ENCODE measurements at regions not wholly inside any gene's neighbourhood (a gene's known extent, or its start where the extent isn't known, plus 50 kb on each side); places are given as distances from the start of the nearest gene placed in this dataset.

GRCh38 chr15:35150361-35150760, 65.3 kb upstream of the NANOGP8 start:
- Histone ChIP-seq H3K36me3 (ENCODE audit: low read depth, low read length) (no peaks in the 10 kb centered on the region), H3K79me2 (ENCODE audit: low read length) (no peaks in the 10 kb centered on the region), H3K4me3 (ENCODE audit: low read length) (no peak overlapping the region), H3K9me2 (replicated peaks; ENCODE audit: low read length) (no peaks in the 10 kb centered on the region), H3K4me1 (ENCODE audit: insufficient read depth, low read length) (peaks cover 11% of the 10 kb centered on the region), H3K9ac (ENCODE audit: low read length) (no peak overlapping the region), H3F3A (ENCODE audit: low read length, unreplicated experiment) (no peaks in the 10 kb centered on the region), H4K20me1 (ENCODE audit: low read length) (no peaks in the 10 kb centered on the region), H3K9me3 (ENCODE audit: low read length) (no peaks in the 10 kb centered on the region), H2AFZ (ENCODE audit: low read length) (no peak overlapping the region), H3K27ac (ENCODE audit: low read length) (no peak overlapping the region), H3K4me2 (ENCODE audit: low read length) (no peak overlapping the region), H3K27me3 (ENCODE audit: low read length) (no peaks in the 10 kb centered on the region)
- BruUV-seq (replicated peaks): no TSS peak
- intact Hi-C loops (cut with micrococcal nuclease): no loop called here
- ChIA-PET POLR2A (ENCODE audit: unreplicated experiment) (interaction anchor here (0.6 kb wide), 1 partner anchor 112 kb away, joined by 3 read pairs; no protein-coding TSS in a partner anchor), CTCF (no interaction called here)
- TF ChIP-seq, protein P1, sequence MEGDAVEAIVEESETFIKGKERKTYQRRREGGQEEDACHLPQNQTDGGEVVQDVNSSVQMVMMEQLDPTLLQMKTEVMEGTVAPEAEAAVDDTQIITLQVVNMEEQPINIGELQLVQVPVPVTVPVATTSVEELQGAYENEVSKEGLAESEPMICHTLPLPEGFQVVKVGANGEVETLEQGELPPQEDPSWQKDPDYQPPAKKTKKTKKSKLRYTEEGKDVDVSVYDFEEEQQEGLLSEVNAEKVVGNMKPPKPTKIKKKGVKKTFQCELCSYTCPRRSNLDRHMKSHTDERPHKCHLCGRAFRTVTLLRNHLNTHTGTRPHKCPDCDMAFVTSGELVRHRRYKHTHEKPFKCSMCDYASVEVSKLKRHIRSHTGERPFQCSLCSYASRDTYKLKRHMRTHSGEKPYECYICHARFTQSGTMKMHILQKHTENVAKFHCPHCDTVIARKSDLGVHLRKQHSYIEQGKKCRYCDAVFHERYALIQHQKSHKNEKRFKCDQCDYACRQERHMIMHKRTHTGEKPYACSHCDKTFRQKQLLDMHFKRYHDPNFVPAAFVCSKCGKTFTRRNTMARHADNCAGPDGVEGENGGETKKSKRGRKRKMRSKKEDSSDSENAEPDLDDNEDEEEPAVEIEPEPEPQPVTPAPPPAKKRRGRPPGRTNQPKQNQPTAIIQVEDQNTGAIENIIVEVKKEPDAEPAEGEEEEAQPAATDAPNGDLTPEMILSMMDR (conservative IDR thresholded peaks at IDR 0.05; ENCODE audit: low read depth, low read length): no peak
- no peak for TF ChIP-seq EZH2phosphoT487 (IDR thresholded peaks at IDR 0.05; ENCODE audit: borderline replicate concordance, low read length)
- no peak for DNase-seq
- ATAC-seq: no peak

- BruUV-seq (replicated peaks): no TSS peak
- Histone ChIP-seq H3F3A (ENCODE audit: low read length, unreplicated experiment) (no peaks in the 10 kb centered on the region), H3K36me3 (ENCODE audit: low read depth, low read length) (no peaks in the 10 kb centered on the region), H3K4me3 (ENCODE audit: low read length) (no peak overlapping the region), H3K4me2 (ENCODE audit: low read length) (no peak overlapping the region), H3K9ac (ENCODE audit: low read length) (no peak overlapping the region), H3K79me2 (ENCODE audit: low read length) (no peaks in the 10 kb centered on the region), H3K27ac (ENCODE audit: low read length) (no peak overlapping the region), H3K9me2 (replicated peaks; ENCODE audit: low read length) (no peaks in the 10 kb centered on the region), H3K27me3 (ENCODE audit: low read length) (no peaks in the 10 kb centered on the region), H3K4me1 (ENCODE audit: insufficient read depth, low read length) (peaks cover 11% of the 10 kb centered on the region), H3K9me3 (ENCODE audit: low read length) (no peaks in the 10 kb centered on the region), H4K20me1 (ENCODE audit: low read length) (no peaks in the 10 kb centered on the region), H2AFZ (ENCODE audit: low read length) (no peak overlapping the region)
- CTCF ChIA-PET: no interaction called here
- DNase-seq: no peak
- TF ChIP-seq, protein P1 (conservative IDR thresholded peaks at IDR 0.05; ENCODE audit: low read depth, low read length): no peak
- TF ChIP-seq EZH2phosphoT487 (IDR thresholded peaks at IDR 0.05; ENCODE audit: borderline replicate concordance, low read length): no peak
- TF ChIP-seq EZH2 (IDR thresholded peaks at IDR 0.05; ENCODE audit: low read length, unreplicated experiment): no peak
- ATAC-seq: no peak
- POLR2A ChIA-PET (ENCODE audit: unreplicated experiment): no interaction called here
- intact Hi-C loops (cut with micrococcal nuclease): no loop called here
Measured at GRCh38 chr15:35145336-35145735, 60.2 kb upstream of the NANOGP8 start.

DNA sequence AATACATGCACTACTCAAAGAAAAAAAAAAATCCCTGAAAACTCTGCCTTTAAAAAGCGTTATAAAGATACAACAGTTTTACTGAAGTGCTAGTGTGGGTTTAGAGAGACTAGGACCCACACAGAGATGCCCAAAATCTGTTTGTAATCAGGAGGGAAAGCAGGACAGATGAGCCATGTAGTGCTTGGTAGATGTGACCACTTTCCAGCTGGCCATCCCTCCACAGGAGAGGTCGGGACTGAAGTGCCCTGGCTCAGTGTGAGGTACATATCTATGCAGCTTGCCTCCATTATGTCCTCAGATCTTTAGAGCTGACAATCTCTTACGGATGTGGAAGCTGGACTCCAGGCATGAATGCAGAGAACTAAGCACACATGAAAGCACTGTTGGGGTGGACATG, 57.5 kb upstream of the NANOGP8 start:
- no TSS peak for BruUV-seq (replicated peaks)
- Histone ChIP-seq H2AFZ (ENCODE audit: low read length) (no peak overlapping the region), H3K27ac (ENCODE audit: low read length) (no peak overlapping the region), H3K9me2 (replicated peaks; ENCODE audit: low read length) (no peaks in the 10 kb centered on the region), H3K9ac (ENCODE audit: low read length) (no peak overlapping the region), H3K4me2 (ENCODE audit: low read length) (no peak overlapping the region), H3F3A (ENCODE audit: low read length, unreplicated experiment) (no peaks in the 10 kb centered on the region), H3K36me3 (ENCODE audit: low read depth, low read length) (no peaks in the 10 kb centered on the region), H3K4me3 (ENCODE audit: low read length) (no peak overlapping the region), H3K9me3 (ENCODE audit: low read length) (no peaks in the 10 kb centered on the region), H4K20me1 (ENCODE audit: low read length) (no peaks in the 10 kb centered on the region), H3K79me2 (ENCODE audit: low read length) (no peaks in the 10 kb centered on the region), H3K27me3 (ENCODE audit: low read length) (no peaks in the 10 kb centered on the region), H3K4me1 (ENCODE audit: insufficient read depth, low read length) (peaks cover 11% of the 10 kb centered on the region)
- ChIA-PET CTCF (interaction anchor here (0.5 kb wide), 1 partner anchor 124 kb away, joined by 4 read pairs; no protein-coding TSS in a partner anchor), POLR2A (ENCODE audit: unreplicated experiment) (interaction anchor here (1.0 kb wide), 1 partner anchor 173 kb away, joined by 3 read pairs; no protein-coding TSS in a partner anchor)
- DNase-seq (no peak), ATAC-seq (no peak)
- intact Hi-C loops (cut with micrococcal nuclease): no loop called here
- no peak for TF ChIP-seq EZH2 (IDR thresholded peaks at IDR 0.05; ENCODE audit: low read length, unreplicated experiment)
- TF ChIP-seq EZH2phosphoT487 (IDR thresholded peaks at IDR 0.05; ENCODE audit: borderline replicate concordance, low read length): no peak
- TF ChIP-seq, protein P1 (conservative IDR thresholded peaks at IDR 0.05; ENCODE audit: low read depth, low read length): no peak

All from PC-3 (cell line).